ENCODE measurements at regions not wholly inside any gene's neighbourhood (a gene's known extent, or its start where the extent isn't known, plus 50 kb on each side); places are given as distances from the start of the nearest gene placed in this dataset.

DNA sequence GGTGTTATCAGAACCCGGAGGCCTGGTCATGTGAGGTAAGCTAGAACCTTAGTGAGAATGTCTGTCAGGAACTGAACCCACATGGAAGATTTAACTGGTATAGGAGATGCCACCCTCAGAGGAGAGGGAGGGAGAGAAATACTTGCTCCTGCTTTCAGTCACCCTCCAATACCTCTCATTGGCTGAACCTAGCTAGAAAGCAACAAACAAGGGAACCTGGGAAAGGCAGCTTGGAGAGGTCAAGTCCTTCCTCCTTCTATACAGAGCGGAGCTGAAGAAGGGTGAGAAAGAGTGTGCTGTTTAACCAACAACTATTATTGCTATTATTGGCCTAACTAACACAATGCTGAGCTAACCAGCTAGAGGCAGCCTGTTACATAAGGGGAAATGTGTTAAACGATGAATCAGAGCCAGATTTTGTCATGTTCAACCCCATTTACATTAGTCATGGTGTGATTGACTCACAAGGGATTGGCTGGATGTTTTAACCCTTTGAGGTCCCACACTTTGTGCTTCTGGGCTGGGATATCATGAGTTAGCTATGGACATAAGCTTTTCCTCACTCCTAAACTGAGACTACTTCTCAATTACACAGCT is 96.5 kb upstream of the ESX1 start:
- no peaks in the 10 kb centered on the region for H3K36me3 ChIP-seq (ENCODE audit: insufficient read depth, low read length)
- no peak overlapping the region for H3K4me3 ChIP-seq (ENCODE audit: low read length)
- H2AFZ ChIP-seq (ENCODE audit: low read depth, low read length), result no peak overlapping the region
- H3F3A ChIP-seq (ENCODE audit: insufficient read depth, low read length, poor library complexity, severe bottlenecking), result no peaks in the 10 kb centered on the region
- no peaks in the 10 kb centered on the region for H3K9me2 ChIP-seq (ENCODE audit: insufficient read depth, low read length)
- H3K9me3 ChIP-seq (ENCODE audit: low read length), result no peaks in the 10 kb centered on the region
- H3K27ac ChIP-seq (ENCODE audit: low read length), result no peak overlapping the region
- H4K20me1 ChIP-seq (ENCODE audit: insufficient read depth), result no peaks in the 10 kb centered on the region
- no peak overlapping the region for H3K4me2 ChIP-seq (ENCODE audit: low read length)
- no peak for TF ChIP-seq TAF1 (IDR thresholded peaks at IDR 0.05; ENCODE audit: low read depth)
- H3K79me2 ChIP-seq (replicated peaks; ENCODE audit: insufficient read depth, low read length), result no peaks in the 10 kb centered on the region
- no peaks in the 10 kb centered on the region for H3K27me3 ChIP-seq (ENCODE audit: insufficient read depth, low read depth, low read length)
- H3K9ac ChIP-seq (ENCODE audit: low read length), result no peak overlapping the region

- no peaks in the 10 kb centered on the region for H3F3A ChIP-seq (ENCODE audit: insufficient read depth, low read length, poor library complexity, severe bottlenecking)
- H3K27me3 ChIP-seq (ENCODE audit: insufficient read depth, low read depth, low read length), result no peaks in the 10 kb centered on the region
- H3K79me2 ChIP-seq (replicated peaks; ENCODE audit: insufficient read depth, low read length), result no peaks in the 10 kb centered on the region
- H3K27ac ChIP-seq (ENCODE audit: low read length), result no peak overlapping the region
- TF ChIP-seq SMC3 (conservative IDR thresholded peaks at IDR 0.05; ENCODE audit: poor library complexity) (no peak), EP300 (conservative IDR thresholded peaks at IDR 0.05; ENCODE audit: poor library complexity, severe bottlenecking) (no peak), REST (IDR thresholded peaks at IDR 0.05; ENCODE audit: borderline replicate concordance) (no peak), TAF1 (IDR thresholded peaks at IDR 0.05; ENCODE audit: low read depth) (no peak), MXI1 (conservative IDR thresholded peaks at IDR 0.05; ENCODE audit: poor library complexity, severe bottlenecking) (no peak), POLR2AphosphoS5 (IDR thresholded peaks at IDR 0.05) (no peak), CTCF (IDR thresholded peaks at IDR 0.05; ENCODE audit: poor library complexity, severe bottlenecking) (no peak), EZH2 (IDR thresholded peaks at IDR 0.05; ENCODE audit: borderline replicate concordance, insufficient read depth, low read length, poor library complexity, severe bottlenecking) (no peak)
- no peaks in the 10 kb centered on the region for H4K20me1 ChIP-seq (ENCODE audit: insufficient read depth)
- no peak overlapping the region for H2AFZ ChIP-seq (ENCODE audit: low read depth, low read length)
- no peak overlapping the region for H3K4me3 ChIP-seq (ENCODE audit: low read length)
- no peaks in the 10 kb centered on the region for H3K9me2 ChIP-seq (ENCODE audit: insufficient read depth, low read length)
- no peaks in the 10 kb centered on the region for H3K9me3 ChIP-seq (ENCODE audit: low read length)
- no peak overlapping the region for H3K9ac ChIP-seq (ENCODE audit: low read length)
- no peaks in the 10 kb centered on the region for H3K36me3 ChIP-seq (ENCODE audit: insufficient read depth, low read length)
- no peak overlapping the region for H3K4me2 ChIP-seq (ENCODE audit: low read length)
These were observed 93.1 kb upstream of the ESX1 start for GRCh38 chrX:104347860-104348259.
